ENCODE measurements at regions not wholly inside any gene's neighbourhood (a gene's known extent, or its start where the extent isn't known, plus 50 kb on each side); places are given as distances from the start of the nearest gene placed in this dataset.
"Not testable (repeated sequence)": the region's sequence is repeated elsewhere in the genome, so short reads cannot be mapped to it uniquely, and the experiment has no call there.

DNA sequence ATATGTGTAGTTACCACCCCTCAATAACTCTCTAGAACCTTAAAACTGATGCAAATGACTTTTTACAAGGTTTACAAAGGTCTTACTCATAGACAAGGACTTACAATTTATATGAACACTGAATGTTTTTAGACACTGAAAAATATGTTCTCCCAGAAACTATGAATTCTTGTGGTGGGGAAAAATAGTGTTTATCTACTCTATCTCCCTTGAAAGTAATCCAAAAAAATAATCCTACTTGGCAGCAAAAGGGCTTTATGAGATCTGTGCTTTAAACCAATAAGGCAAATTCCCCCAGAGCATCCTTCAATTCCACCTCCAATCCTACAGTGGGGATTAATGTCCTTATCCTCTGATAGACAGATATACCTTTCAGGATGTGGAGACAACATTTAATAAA lies 1984.1 kb upstream of the RAG2 start:
- peak; percentile 17 for DNase-seq (ENCODE audit: low read depth in 2 of 2)

DNA sequence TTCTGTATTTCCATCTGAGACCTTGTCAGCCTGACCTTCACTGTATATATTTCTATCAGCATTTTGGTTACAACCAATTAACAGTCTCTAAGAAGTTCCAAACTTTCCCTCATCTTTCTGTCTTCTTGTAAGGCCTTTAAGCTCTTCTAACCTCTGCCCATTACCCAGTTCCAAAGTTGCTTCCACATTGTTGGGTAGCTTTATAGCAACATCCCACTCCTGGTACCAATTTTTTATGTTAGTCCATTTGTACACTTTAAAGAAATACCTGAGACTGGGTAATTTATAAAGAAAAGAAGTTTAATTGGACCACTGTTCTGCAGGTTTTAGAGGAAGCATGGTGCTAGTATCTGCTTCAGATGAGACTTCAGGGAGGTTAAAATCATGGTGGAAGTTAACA lies 1979.7 kb upstream of the RAG2 start:
- no peak for DNase-seq (ENCODE audit: low read depth in 2 of 2)

DNA sequence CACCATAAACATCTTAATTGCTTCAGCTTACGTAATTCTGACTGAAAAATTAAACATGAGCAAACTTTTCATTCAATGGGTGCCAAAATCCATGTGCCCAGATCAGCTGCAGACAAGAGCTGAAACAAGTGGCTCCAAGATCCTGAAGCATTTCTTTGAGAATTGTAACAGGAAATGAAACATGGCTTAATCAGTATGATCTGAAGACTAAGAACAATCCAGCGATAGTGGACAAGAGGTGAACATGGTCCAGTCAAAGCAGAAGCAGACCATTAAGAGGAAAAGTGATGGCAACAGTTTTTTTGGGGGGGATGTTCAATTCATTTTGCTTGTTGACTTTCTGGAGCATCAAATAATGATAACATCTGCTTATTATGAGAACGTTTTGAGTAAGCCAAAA lies 1964.5 kb upstream of the RAG2 start:
- DNase-seq (ENCODE audit: low read depth in 2 of 2) = no peak

DNA sequence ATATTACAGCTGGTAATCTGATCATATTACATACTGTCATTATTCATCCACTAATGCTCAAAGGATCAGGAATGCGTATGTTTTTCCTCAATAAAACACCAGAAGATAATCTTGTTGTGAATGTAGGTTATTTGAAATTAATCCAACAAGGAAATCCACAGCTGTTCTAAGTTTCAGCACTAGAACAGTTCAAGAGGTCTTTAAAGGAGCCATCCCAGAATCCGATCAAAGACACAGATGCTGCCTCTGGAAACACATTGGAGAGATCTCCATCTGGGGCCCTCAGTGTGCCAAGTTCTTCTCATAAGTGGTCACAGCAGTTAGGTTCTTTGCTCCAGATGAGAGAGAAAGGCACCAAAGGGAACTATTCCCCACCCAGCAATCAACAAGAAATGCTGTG lies 1955.1 kb upstream of the RAG2 start:
- peak; percentile 16 to 29 for DNase-seq (ENCODE audit: low read depth in 2 of 2)

DNA sequence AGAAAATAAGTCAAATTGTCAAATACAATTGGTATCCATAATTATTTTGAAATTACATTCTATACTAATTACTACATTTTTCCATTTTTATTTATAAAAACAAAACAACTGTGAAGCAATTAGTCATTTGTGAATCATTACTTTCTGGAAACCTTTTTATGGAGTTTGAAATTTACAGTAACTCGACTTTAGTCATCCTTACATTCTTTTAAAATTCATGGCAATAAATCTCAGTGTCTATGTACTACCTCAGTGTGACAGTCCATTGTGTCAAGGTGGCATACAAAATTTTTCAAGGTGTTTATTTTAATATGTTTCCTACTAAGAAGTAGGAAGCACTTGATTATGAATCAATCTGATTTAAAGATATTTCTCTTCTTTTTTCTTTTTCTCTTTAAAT lies 1949.4 kb upstream of the RAG2 start:
- DNase-seq (ENCODE audit: low read depth in 2 of 2) = no peak

DNA sequence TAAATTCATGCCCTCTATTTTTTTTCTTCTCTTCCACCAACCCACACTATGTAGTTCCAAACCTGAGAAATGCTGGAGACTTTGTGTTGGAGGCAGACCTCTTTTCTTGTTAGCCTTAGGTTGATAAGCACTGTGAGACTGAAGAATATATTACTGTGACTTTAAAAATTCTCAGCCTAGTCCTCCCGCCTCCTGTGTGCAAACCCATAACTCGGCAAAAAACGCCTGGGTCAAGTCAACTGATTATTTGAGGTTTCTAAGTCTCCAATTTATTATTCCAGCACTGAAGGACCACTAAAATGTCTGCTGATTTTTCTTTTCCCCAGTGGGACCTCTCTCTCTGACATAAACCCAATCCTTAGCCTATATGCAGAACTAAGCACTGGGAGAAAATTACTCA lies 1946.0 kb upstream of the RAG2 start:
- no peak for DNase-seq (ENCODE audit: low read depth in 2 of 2)

DNA sequence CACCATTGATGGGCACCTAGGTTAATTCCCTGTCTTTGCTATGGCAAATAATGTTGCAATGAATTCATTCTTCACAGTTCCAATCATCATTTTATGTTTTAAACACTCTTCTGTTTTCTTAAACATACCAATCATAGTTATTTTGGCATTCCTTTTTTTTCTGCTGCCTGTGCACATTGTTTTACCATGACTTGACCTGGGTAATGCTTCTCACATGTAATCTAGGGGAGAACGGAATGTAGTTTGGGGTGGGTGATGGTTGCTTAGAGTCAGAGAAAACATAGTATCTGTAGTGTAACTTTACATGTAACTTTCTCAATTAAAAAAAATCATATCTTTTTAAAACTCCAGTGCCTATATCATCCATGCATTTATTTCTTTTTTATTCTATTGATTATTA lies 1945.3 kb upstream of the RAG2 start:
- peak; percentile 59 to 68 for DNase-seq (ENCODE audit: low read depth in 2 of 2)

DNA sequence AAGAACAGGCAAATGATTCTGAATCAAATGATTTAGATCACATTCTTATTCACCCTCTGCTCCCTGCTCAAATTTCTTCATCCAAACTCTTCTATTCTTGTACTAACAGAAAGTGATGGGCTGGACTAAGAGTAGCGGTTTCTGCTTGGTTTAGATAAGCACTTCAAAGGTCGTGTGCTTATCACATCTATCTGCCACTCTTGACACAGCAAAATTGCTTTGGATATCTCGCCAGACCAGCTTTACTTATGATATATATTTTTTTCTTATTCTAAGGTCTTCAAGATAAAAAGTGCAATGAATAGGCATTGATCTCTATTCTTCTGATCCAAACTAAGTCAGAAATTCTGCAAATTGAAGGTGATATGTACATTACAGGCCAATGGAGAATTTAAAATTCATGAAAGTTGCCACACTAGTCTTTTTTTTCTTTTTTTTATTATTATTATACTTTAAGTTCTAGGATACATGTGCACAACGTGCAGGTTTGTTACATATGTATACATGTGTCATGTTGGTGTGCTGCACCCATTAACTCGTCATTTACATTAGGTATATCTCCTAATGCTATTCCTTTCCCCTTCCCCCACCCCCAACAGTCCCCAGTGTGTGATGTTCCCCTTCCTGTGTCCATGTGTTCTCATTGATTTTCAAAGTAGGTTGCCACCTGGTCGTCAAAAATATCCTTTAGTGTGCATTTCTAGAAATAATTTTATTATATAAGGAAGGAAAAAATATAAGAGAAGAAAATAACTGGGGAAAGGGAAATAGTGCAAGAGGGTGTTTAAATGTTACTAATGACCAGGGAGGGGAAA lies 1941.0 kb upstream of the RAG2 start:
- DNase-seq (ENCODE audit: low read depth in 2 of 2) = no peak

DNA sequence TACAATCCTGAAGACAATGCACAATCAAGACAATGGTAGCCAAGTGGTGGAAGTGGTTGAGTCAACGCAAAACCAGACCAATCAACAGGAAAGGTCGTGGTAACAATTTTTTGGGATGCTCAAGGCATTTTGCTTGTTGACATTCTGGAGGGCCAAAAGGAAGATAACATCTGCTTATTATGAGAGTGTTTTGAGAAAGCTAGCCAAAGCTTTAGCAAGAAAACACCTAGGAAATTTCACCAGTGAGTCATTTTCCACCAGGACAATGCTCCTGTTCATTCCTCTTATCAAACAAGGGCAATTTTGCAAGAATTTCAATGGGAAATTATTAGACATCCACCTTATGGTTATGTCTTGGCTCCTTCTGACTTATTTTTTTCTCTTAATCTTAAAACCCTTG lies 1932.2 kb upstream of the RAG2 start:
- no peak for DNase-seq (ENCODE audit: low read depth in 2 of 2)

DNA sequence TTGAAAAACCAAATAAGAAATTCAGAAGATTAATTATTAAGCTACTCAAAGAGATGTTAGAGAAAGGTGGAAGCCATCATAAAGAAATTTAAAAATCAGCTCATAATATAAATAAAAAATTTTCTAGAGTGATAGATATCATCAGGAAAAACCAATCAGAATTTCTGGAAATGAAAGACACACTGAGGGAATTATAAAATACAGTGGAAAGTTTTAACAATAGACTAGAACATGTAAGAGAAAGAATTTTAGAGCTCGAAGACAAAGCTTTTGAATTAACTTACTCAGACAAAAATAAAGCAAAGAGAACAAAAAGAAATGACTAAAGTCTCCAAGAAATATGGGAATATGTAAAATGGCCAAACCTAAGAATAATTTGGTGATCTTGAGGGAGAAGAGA lies 1926.9 kb upstream of the RAG2 start:
- no peak for DNase-seq (ENCODE audit: low read depth in 2 of 2)

DNA sequence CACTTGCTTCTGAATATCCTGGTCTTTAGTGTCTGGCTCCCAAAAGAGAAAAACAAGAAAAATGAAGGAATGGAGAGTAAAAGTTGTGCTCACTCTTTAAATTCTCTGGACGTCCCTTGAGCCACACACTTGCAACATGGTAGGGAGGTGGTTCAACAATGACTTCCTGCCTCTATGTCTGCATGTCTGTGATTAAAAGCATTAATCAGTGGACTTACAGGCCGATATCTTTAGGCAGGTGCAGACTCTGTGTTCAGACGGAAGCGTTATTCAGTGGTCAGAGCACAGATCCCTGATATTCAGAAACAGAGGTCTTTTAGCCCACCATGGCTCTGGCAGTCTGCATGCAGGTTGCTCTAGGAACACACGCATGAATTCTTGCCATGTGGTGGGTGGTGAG lies 1920.0 kb upstream of the RAG2 start:
- no peak for DNase-seq (ENCODE audit: low read depth in 2 of 2)

DNA sequence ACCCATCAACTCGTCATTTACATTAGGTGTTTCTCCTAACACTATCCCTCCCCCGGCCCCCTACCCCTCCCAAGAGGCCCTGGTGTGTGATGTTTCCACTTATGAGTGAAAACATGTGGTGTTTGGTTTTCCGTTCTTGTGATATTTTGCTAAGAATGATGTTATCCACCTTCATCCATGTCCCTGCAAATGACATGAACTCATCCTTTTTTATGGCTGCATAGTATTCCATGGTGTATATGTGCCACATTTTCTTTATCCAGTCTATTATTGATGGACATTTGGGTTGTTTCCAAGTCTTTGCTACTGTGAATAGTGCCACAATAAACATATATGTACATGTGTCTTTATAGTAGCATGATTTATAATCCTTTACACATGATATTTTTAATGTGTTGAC lies 1914.8 kb upstream of the RAG2 start:
- DNase-seq (ENCODE audit: low read depth in 2 of 2) = not testable (repeated sequence)

DNA sequence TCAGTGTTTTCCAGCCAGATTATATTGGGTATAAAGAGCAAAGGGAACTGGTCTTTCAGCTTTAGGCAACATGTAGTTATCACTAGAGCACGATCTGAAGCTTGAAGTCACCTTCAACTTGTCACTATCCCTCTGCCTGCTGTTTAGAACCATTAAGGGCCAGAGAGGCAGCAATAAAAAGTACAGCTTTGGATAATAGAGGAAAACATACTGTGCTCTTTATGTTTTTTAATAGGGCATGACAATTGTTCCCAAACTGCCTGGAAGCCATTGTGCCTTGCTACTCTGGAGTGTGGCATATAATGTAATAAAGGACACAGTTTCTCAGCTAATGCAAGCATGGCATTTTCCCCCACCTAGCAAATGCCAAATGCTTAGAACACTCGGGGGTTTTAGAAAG lies 1912.0 kb upstream of the RAG2 start:
- DNase-seq (ENCODE audit: low read depth in 2 of 2) = no peak

DNA sequence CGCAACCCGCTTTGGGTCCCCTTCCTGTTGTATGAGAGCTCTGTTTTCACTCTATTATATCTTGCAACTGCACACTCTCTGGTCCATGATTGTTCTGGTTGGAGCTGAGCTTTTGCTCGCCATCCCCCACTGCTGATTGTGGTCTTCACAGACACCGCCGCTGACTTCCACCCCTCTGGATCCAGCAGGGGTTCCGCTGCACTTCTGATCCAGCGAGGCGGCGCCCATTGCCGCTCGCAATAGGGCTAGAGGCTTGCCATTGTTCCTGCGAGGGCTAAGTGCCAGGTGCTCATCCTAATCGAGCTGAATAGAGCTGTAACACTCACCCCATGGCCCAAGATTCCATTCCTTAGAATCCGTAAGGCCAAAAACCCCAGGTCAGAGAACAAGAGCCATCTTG lies 1905.8 kb upstream of the RAG2 start:
- DNase-seq (ENCODE audit: low read depth in 2 of 2) = no peak

DNA sequence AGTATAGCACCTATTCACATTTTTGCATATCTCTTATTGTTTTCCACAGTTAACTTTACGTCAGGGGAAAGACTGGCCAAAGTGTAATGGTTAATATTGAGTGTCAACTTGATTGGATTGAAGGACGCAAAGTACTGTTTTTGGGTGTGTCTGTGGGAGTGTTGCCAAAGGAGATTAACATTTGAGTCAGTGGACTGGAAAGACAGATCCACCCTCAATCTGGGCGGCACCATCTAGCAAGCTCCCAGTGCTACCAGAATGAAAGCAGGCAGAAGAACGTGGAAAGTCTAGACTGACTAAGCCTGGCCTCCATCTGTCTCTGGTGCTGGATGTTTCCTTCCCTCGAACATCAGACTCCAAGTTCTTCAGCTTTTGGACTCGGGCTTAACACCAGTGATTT lies 1900.7 kb upstream of the RAG2 start:
- no peak for DNase-seq (ENCODE audit: low read depth in 2 of 2)

DNA sequence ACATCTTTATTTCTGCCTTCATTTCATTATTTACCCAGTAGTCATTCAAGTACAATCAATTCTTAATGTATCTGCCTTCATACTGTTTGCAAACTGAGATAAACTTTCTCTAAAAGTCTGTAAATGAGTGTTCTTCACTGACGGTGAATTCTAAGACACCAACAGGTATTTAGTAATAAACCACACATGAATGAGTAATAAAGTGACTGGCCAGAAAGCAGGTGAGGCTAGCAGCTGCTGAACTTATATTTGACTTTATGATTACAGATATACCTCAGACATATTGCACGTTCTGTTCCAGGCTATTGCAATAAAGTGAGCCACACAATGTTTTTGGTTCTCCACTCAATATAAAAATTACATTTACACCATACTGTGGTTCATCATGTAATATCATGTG lies 1894.0 kb upstream of the RAG2 start:
- DNase-seq (ENCODE audit: low read depth in 2 of 2) = no peak

DNA sequence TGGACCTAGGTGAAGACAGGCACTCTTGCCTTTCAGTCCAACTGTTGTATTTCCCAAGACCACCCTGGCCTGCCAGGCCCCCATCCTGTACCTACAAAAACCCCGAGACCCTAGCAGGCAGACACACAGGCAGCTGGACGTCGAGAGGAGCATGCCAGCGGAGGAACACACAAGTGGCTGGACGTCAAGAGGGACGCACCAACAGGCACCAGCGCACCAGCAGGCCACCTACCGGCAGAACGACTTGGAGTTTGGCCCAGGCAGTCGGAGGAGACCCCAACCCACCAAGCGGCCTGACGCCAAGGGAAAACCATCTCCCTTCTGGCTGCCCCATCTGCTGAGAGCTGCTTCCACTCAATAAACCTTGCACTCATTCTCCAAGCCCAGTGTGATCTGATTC lies 1883.4 kb upstream of the RAG2 start:
- DNase-seq (ENCODE audit: low read depth in 2 of 2) = no peak

DNA sequence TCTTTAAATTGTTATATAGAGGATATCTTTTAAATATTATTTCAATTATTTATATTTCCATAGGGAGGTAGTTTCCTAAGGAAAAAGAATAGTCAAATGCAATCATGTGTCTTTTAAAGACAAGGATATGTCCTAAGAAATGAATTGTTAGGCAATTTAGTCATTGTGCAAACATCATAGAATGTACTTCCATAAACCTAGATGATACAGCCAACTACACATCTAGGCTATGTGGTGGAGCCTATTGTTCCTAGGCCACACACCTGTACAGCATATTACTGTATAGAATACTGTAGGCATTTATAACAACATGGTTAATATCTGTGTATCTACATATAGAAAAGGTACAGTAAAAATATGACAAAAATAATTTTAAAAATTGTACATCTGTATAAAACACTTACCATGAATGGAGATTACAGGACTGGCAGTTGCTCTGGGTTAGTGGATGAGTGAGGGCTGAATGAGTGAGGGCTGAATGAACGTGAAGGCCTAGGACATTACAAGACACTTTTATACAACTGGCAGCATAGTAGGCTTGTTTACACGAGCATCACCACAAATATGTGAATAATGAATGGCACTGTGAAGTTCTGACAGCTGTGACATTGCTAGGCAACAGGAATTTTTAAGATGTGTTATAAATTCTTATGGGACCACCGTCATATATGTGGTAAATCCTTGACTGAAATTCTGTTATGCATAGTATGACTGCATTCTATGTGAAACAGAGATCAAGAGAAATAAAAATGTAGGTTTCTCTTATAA lies 1879.0 kb upstream of the RAG2 start:
- DNase-seq (ENCODE audit: low read depth in 2 of 2) = no peak

DNA sequence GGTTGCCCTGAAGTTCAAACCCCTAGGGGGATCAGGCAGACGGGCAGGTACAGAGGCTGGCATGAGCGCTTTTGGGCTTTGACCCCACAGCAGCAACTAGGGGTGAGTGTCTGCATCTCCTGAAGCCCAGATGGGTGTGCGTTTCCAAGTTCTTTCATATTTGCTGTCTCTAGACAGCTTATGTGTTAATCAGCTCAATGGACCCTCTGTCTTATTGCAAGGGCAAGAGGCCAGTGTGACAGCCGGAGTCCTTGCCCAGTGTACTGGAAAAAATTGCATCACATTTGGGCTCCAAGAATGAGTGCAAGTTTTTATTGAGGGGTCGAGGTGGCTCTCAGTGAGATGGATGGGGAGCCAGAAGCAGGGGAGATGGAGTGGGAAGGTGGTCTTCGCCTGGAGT lies 1863.7 kb upstream of the RAG2 start:
- DNase-seq (ENCODE audit: low read depth in 2 of 2) = no peak

DNA sequence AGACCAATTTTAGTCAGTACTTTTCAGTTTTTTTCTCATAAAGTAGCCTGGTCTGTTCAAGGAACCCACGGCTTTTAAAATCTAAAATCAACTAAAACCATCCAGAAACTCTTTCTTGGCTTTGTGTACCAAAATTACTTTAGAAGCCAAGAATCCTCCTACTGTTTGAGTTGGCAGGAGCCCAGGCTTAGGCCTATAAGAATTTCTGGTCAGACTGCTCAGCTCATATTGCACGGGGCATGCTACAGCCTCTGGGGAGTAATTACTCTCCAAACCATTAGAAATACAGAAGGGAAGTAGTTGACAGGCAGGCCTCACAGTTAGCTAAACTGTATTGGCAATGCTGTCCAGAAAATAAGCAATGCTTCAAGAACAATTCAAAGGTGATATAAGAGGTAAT lies 1862.9 kb upstream of the RAG2 start:
- peak; percentile 76 to 83 for DNase-seq (ENCODE audit: low read depth in 2 of 2)

DNA sequence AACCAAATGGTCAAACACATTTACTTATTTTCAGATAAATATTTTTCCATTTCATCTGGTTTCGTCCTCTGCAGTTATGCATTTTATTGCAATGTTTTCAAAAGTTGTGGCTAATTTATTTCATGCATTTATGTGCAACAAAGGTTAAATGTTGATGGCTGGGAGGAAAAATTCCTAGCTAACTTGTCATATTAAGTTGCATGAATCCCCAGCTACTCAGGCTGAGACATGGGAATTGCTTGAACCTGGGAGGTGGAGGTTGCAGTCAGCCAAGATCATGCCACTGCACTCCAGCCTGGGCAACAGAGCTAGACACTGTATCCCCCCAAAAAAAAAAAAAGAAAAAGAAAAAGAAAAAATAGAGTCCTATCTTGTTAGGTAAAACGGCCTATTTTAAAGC lies 1862.4 kb upstream of the RAG2 start:
- peak; percentile 12 to 14 for DNase-seq (ENCODE audit: low read depth in 2 of 2)

DNA sequence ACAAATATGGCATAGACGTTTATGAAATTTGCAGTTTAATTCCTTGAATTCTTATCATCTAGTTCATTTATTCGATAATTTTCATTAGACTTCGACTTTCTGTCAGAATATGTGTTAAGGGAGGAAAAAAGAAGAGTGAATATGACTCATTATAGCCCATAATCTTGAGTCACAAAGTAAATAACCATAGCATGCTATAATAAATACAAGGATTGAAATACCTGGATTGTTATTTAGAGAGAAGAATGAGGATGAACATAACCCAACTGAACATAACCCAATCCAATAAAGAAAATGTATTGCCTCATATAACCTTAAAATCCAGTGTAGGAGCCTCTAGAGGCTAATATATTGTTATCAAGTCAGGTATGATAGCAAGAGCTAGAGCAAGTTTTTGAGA lies 1858.3 kb upstream of the RAG2 start:
- DNase-seq (ENCODE audit: low read depth in 2 of 2) = no peak

DNA sequence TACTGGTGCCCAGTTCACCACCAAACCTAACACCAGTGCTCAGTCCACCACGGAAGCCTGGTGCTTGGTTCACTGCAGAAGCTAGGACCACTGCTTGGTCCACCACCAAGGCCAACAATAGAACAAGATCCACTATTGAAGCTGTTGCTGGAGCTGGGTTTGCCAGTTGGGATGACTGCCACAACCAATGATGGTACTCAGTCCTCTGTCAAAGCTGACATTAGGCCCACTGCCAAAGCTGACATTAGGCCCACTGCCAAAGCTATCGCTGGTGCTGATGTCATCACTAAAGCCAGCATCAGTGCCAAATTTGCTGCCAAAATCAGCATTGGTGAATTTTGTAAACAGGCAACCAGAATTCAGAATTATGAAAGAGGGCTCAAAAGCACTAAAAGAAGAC lies 1850.2 kb upstream of the RAG2 start:
- no peak for DNase-seq (ENCODE audit: low read depth in 2 of 2)
